GM19395 (cell line): ENCODE measurements at regions not wholly inside any gene's neighbourhood (a gene's known extent, or its start where the extent isn't known, plus 50 kb on each side); places are given as distances from the start of the nearest gene placed in this dataset.

Experiments
- ATAC-seq: cut with Tn5 transposase; IDR thresholded peaks from one replicate; pipeline ENCODE4 v1.9.1; 2021; ENCODE audit warnings: mild to moderate bottlenecking, moderate library complexity; ENCODE audit not compliant: unreplicated experiment

- ATAC-seq = no peak
Measured at GRCh38 chr6:147119310-147119709, 84.9 kb upstream of the STXBP5 start.

- no peak for ATAC-seq
Measured at GRCh38 chr6:147122823-147123222, 81.4 kb upstream of the STXBP5 start.

- ATAC-seq = no peak
Measured at GRCh38 chr6:147126618-147127022, 77.6 kb upstream of the STXBP5 start.

- no peak for ATAC-seq
Measured at GRCh38 chr6:147127587-147127986, 76.6 kb upstream of the STXBP5 start.

- ATAC-seq = no peak
Measured at GRCh38 chr6:147128056-147128455, 76.2 kb upstream of the STXBP5 start.

- no peak for ATAC-seq
Measured at GRCh38 chr6:147131532-147132128, 72.6 kb upstream of the STXBP5 start.

- ATAC-seq = no peak
Measured at GRCh38 chr6:147132889-147133288, 71.3 kb upstream of the STXBP5 start.

GRCh38 chr6:147133669-147134068 is 70.5 kb upstream of the STXBP5 start:
- no peak for ATAC-seq

- ATAC-seq = no peak
Measured at GRCh38 chr6:147135211-147135681, 69.0 kb upstream of the STXBP5 start.

GRCh38 chr6:147136057-147136456 is 68.2 kb upstream of the STXBP5 start:
- ATAC-seq = no peak

- no peak for ATAC-seq
Measured at GRCh38 chr6:147137986-147138385, 66.2 kb upstream of the STXBP5 start.

- ATAC-seq = no peak
Measured at GRCh38 chr6:147138835-147139234, 65.4 kb upstream of the STXBP5 start.

- no peak for ATAC-seq
Measured at GRCh38 chr6:147141711-147142308, 62.4 kb upstream of the STXBP5 start.

- no peak for ATAC-seq
Measured at GRCh38 chr6:147142684-147143245, 61.5 kb upstream of the STXBP5 start.

GRCh38 chr6:147149092-147149491 is 55.1 kb upstream of the STXBP5 start:
- ATAC-seq = no peak

GRCh38 chr6:147149826-147150225 is 54.4 kb upstream of the STXBP5 start:
- ATAC-seq = no peak

- no peak for ATAC-seq
Measured at GRCh38 chr6:147150293-147150692, 53.9 kb upstream of the STXBP5 start.
